Activated CD8-positive, alpha-beta T cell treated with anti-CD3 and anti-CD28 coated beads for 36 hours (primary cell): ENCODE measurements at regions not wholly inside any gene's neighbourhood (a gene's known extent, or its start where the extent isn't known, plus 50 kb on each side); places are given as distances from the start of the nearest gene placed in this dataset.
A peak's percentile ranks its signal among the peaks of the same experiment; 100 is the strongest.

ENCODE experiments used
- ATAC-seq: fragments of 200-7000 bp; cut with Tn5 transposase; one replicate; pipeline ENCODE4 v1.10.0; 2021; ENCODE audit warnings: mild to moderate bottlenecking, moderate library complexity
- CTCF ChIA-PET: fragments of 350-600 bp; sonication (Branson Sonifier 250); formaldehyde crosslinking; loops from one replicate; lab custom pipeline; 2021; ENCODE audit warnings: antibody characterized with exemption; lab: Charles Lee
- POLR2A ChIA-PET: fragments of 350-600 bp; sonication (Branson Sonifier 250); formaldehyde crosslinking; loops from one replicate; lab custom pipeline; 2021; ENCODE audit warnings: antibody characterized with exemption; lab: Charles Lee
- DNase-seq: peaks from one replicate; pipeline ENCODE4 v3.0.0-alpha.2; 2020
- H3K27ac Mint-ChIP-seq: one replicate; pipeline ENCODE4 v1.8.0; 2021; ENCODE audit warnings: mild to moderate bottlenecking, mixed read lengths
- H3K27me3 Mint-ChIP-seq: one replicate; pipeline ENCODE4 v1.8.0; 2021; ENCODE audit warnings: mixed read lengths
- H3K36me3 Mint-ChIP-seq: one replicate; pipeline ENCODE4 v1.8.0; 2021; ENCODE audit warnings: low read depth, mixed read lengths
- H3K4me1 Mint-ChIP-seq: one replicate; pipeline ENCODE4 v1.8.0; 2021; ENCODE audit warnings: low read depth, mixed read lengths
- H3K4me3 Mint-ChIP-seq: one replicate; pipeline ENCODE4 v1.8.0; 2021; ENCODE audit warnings: mild to moderate bottlenecking, moderate library complexity, mixed read lengths
- H3K9me3 Mint-ChIP-seq: one replicate; pipeline ENCODE4 v1.8.0; 2021; ENCODE audit warnings: mixed read lengths
- intact Hi-C: fragments of 100-400 bp; cut with micrococcal nuclease; formaldehyde crosslinking; loops from one replicate; pipeline ENCODE4 v1.10.0; 2022
- TF ChIP-seq, protein P1 (sequence below): fragments of 200-600 bp; IDR thresholded peaks from one replicate; pipeline ENCODE4 v1.8.0; 2022; ENCODE audit warnings: antibody characterized with exemption, mild to moderate bottlenecking

DNA sequence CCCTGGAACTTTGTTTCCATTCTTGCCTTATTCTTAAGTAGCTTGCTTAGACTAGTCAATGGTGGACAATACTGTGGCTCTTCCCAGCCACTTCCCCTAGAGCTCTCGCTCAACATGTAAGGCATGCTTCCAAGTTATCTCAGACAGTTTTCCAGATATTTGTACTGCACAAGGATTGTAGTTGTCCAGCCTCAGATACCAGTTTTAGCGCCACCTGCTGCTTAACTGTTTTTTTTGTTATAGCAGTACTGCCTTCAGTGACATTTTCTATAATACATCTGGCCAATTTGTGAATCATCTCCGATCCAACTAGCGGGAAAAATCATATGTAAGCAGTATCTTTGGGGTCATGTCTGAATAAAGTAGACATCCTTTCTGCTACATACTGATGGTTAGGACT is 346.7 kb upstream of the ADGRL4 start:
- CTCF ChIA-PET = interaction anchor here (0.9 to 1.7 kb wide), 3 partner anchors 9 to 514 kb away, joined by 3 to 8 read pairs (median 4); no protein-coding TSS in a partner anchor
- Mint-ChIP-seq H3K36me3 (no peaks in the 10 kb centered on the region), H3K4me1 (no peaks in the 10 kb centered on the region), H3K4me3 (no peak overlapping the region), H3K27me3 (no peaks in the 10 kb centered on the region), H3K9me3 (peaks cover 1% of the 10 kb centered on the region), H3K27ac (no peak overlapping the region)
- intact Hi-C loops = no loop called here
- POLR2A ChIA-PET = no interaction called here
- DNase-seq (peak; percentile 2), ATAC-seq (no peak)
- TF ChIP-seq, protein P1, sequence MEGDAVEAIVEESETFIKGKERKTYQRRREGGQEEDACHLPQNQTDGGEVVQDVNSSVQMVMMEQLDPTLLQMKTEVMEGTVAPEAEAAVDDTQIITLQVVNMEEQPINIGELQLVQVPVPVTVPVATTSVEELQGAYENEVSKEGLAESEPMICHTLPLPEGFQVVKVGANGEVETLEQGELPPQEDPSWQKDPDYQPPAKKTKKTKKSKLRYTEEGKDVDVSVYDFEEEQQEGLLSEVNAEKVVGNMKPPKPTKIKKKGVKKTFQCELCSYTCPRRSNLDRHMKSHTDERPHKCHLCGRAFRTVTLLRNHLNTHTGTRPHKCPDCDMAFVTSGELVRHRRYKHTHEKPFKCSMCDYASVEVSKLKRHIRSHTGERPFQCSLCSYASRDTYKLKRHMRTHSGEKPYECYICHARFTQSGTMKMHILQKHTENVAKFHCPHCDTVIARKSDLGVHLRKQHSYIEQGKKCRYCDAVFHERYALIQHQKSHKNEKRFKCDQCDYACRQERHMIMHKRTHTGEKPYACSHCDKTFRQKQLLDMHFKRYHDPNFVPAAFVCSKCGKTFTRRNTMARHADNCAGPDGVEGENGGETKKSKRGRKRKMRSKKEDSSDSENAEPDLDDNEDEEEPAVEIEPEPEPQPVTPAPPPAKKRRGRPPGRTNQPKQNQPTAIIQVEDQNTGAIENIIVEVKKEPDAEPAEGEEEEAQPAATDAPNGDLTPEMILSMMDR = no peak

DNA sequence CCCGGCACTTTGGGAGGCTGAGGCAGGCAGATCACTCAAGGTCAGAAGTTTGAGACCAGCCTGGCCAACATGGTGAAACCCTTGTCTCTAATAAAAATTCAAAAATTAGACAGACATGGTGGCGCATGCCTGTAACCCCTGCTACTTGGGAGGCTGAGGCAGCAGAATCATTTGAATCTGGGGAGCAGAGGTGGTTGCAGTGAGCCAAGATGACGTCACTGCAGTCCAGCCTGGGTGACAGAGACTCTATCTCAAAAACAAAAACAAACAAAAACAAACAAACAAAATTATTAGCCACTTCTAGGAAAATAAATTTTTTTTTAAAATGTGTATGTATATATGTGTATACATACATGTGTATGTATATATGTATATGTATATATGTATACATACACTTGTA is 320.3 kb upstream of the ADGRL4 start:
- DNase-seq = no peak
- no peaks in the 10 kb centered on the region for H3K27me3 Mint-ChIP-seq
- H3K4me1 Mint-ChIP-seq = no peaks in the 10 kb centered on the region
- ATAC-seq = no peak
- CTCF ChIA-PET = no interaction called here
- H3K9me3 Mint-ChIP-seq = peaks cover 4% of the 10 kb centered on the region
- no peak overlapping the region for H3K27ac Mint-ChIP-seq
- H3K36me3 Mint-ChIP-seq = no peaks in the 10 kb centered on the region
- intact Hi-C loops = no loop called here
- H3K4me3 Mint-ChIP-seq = no peak overlapping the region
- TF ChIP-seq, protein P1 = no peak
- POLR2A ChIA-PET = no interaction called here

DNA sequence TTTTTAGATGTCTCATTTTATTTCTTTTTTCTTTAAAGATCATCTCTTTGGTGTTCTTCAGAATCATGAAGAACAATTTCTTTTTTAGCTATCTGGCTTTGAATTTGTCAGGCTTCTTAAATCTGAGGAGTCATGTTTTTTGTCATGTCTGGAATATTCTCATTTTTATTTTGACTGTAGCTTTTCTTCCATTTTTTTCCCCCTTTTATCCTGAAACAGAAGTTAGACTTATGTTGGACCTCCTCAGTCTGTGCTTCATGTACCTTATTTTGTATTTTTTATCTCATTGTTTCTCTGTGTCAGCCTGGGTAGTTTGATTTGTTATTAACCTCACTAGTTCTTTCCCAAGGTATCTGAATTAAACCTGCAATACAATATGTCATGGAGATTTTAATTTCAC is 319.2 kb upstream of the ADGRL4 start:
- CTCF ChIA-PET = no interaction called here
- Mint-ChIP-seq H3K27ac (no peak overlapping the region), H3K27me3 (no peaks in the 10 kb centered on the region), H3K4me3 (no peak overlapping the region), H3K4me1 (no peaks in the 10 kb centered on the region), H3K9me3 (peaks cover 4% of the 10 kb centered on the region), H3K36me3 (no peaks in the 10 kb centered on the region)
- ATAC-seq = no peak
- intact Hi-C loops = no loop called here
- no peak for DNase-seq
- POLR2A ChIA-PET = no interaction called here
- TF ChIP-seq, protein P1 = no peak

DNA sequence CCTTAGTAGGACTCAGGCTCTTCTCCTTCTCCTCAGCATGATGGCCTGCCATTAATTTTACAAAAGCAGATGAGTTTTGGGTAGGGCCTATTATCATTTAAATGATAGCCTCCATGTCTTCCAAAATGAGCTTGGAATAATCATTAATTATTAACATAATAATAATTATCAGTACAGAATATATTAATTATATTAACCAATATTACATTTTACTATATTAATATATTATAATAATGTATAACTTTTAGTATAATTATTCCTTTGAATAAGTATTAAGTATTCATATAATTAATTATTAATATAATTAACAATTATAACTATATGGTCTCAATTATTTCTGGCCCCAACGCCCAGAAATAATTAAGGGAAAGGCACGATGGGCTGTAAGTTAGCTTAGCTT is 318.6 kb upstream of the ADGRL4 start:
- H3K27me3 Mint-ChIP-seq = no peaks in the 10 kb centered on the region
- POLR2A ChIA-PET = no interaction called here
- no peak overlapping the region for H3K4me3 Mint-ChIP-seq
- intact Hi-C loops = no loop called here
- peaks cover 4% of the 10 kb centered on the region for H3K9me3 Mint-ChIP-seq
- TF ChIP-seq, protein P1 = no peak
- ATAC-seq (no peak), DNase-seq (no peak)
- H3K27ac Mint-ChIP-seq = no peak overlapping the region
- no peaks in the 10 kb centered on the region for H3K4me1 Mint-ChIP-seq
- CTCF ChIA-PET = interaction anchor here (1.1 kb wide), 1 partner anchor 486 kb away, joined by 3 read pairs; no protein-coding TSS in a partner anchor
- H3K36me3 Mint-ChIP-seq = no peaks in the 10 kb centered on the region

DNA sequence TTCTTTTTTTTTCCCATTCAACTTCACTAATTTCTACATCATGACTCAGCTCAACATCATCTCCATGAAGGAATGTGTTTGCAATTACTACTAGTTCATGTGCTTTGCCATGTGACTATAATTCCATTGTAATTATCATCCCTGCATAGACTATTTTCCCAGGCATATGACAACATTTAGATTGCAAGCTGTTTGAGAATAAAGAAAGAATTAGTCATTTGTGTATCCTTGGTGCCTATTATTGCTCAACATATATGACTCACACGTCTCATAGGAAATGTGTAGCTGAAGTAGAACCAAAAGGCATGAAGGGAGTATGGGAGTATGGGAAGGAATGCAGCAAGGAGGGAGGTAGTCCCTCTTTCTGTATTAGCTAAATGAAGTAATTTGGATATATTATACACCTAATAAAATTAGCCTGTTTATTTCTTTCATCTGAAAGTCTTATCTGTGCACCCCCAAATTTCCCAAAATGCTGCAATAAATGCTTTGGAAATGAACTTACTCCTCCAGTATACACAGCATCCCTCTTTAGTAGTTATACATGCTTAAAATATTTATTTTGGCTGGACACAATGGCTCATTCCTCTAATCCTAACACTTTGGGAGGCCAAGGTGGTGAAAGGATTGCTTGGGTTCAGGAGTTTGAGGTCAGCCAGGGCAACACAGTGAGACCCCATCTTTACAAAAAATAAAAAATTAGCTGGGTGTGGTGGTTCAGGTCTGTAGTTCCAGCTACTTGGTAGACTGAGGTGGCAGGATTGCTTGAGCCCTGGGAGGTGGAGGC is 316.9 kb upstream of the ADGRL4 start:
- intact Hi-C loops = no loop called here
- CTCF ChIA-PET = no interaction called here

More for the DNA sequence above, 316.9 kb upstream of the ADGRL4 start:
- POLR2A ChIA-PET = no interaction called here
- no peak for ATAC-seq
- Mint-ChIP-seq H3K4me3 (no peak overlapping the region), H3K27me3 (no peaks in the 10 kb centered on the region), H3K9me3 (peaks cover 4% of the 10 kb centered on the region), H3K36me3 (no peaks in the 10 kb centered on the region), H3K27ac (no peak overlapping the region), H3K4me1 (no peaks in the 10 kb centered on the region)
- no peak for DNase-seq
- TF ChIP-seq, protein P1 = no peak
